ENCODE measurements at regions not wholly inside any gene's neighbourhood (a gene's known extent, or its start where the extent isn't known, plus 50 kb on each side); places are given as distances from the start of the nearest gene placed in this dataset.

- Histone ChIP-seq H3K9me3 (no peaks in the 10 kb centered on the region), H3K4me2 (no peak overlapping the region), H3K27ac (no peak overlapping the region), H3K4me3 (no peak overlapping the region), H3K4me1 (no peaks in the 10 kb centered on the region)
- DNase-seq (ENCODE audit: low read depth in 1 of 2, low spot score in 1 of 2) (no peak), ATAC-seq (no peak), FAIRE-seq (no peak)
- WGBS (ENCODE audit: missing lambda C conversion rate), result 37% methylated on average over 3 of the region's 3 CpGs
- ChIA-PET CTCF (no interaction called here), POLR2A (no interaction called here)
- TF ChIP-seq GATA3 (IDR thresholded peaks at IDR 0.05; ENCODE audit: borderline replicate concordance) (no peak), EHF (CRISPR knock-in tag; IDR thresholded peaks at IDR 0.05) (no peak), HOXA7 (CRISPR knock-in tag; IDR thresholded peaks at IDR 0.05) (no peak), NPAS2 (CRISPR knock-in tag; IDR thresholded peaks at IDR 0.05; ENCODE audit: borderline replicate concordance) (no peak), CEBPB (IDR thresholded peaks at IDR 0.05) (no peak), JUNB (IDR thresholded peaks at IDR 0.05) (no peak), FOSB (CRISPR knock-in tag; IDR thresholded peaks at IDR 0.05) (no peak), KDM5A (IDR thresholded peaks at IDR 0.05) (no peak), PHF8 (IDR thresholded peaks at IDR 0.05; ENCODE audit: borderline replicate concordance, low read depth) (no peak), SMC3 (IDR thresholded peaks at IDR 0.05) (no peak)
- TF ChIP-seq, protein P1, sequence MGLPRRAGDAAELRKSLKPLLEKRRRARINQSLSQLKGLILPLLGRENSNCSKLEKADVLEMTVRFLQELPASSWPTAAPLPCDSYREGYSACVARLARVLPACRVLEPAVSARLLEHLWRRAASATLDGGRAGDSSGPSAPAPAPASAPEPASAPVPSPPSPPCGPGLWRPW (IDR thresholded peaks at IDR 0.05), result no peak
- TF ChIP-seq, protein P2, sequence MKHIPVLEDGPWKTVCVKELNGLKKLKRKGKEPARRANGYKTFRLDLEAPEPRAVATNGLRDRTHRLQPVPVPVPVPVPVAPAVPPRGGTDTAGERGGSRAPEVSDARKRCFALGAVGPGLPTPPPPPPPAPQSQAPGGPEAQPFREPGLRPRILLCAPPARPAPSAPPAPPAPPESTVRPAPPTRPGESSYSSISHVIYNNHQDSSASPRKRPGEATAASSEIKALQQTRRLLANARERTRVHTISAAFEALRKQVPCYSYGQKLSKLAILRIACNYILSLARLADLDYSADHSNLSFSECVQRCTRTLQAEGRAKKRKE (CRISPR knock-in tag; IDR thresholded peaks at IDR 0.05; ENCODE audit: low read depth), result no peak
These were observed 139.9 kb downstream of the SETD4 start for GRCh38 chr21:35920436-35920835.

DNA sequence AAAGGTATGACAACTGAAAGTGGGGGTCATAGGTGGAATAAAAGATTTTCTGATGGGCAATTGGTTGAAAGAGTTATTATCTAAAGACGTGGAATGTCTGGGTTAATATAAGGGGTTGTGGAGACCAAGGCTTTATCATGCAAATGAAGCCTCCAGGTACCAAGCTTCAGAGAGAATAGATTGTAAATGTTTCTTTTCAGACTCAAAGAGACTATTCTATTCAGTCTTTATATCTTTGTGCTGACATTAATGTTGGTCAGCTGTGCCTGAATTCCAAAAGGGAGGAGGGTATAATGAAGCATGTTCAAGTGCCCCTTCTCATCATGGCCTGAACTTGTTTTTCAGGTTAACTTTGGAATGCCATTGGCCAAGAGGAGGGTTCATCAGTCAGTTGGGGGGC, 145.3 kb downstream of the SETD4 start:
- no peak overlapping the region for H3K4me2 ChIP-seq
- ATAC-seq (no peak), FAIRE-seq (no peak), DNase-seq (ENCODE audit: low read depth in 1 of 2, low spot score in 1 of 2) (no peak)
- no peak for TF ChIP-seq ESRRA (IDR thresholded peaks at IDR 0.05; ENCODE audit: borderline replicate concordance, low read length)
- TF ChIP-seq CEBPB (IDR thresholded peaks at IDR 0.05), result no peak
- TF ChIP-seq, protein P3, sequence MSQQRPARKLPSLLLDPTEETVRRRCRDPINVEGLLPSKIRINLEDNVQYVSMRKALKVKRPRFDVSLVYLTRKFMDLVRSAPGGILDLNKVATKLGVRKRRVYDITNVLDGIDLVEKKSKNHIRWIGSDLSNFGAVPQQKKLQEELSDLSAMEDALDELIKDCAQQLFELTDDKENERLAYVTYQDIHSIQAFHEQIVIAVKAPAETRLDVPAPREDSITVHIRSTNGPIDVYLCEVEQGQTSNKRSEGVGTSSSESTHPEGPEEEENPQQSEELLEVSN (IDR thresholded peaks at IDR 0.05; ENCODE audit: borderline replicate concordance, low read depth), result no peak
- TF ChIP-seq RCOR1 (IDR thresholded peaks at IDR 0.05; ENCODE audit: low read depth, low read length), result no peak
- no peak for TF ChIP-seq RARB (CRISPR knock-in tag; IDR thresholded peaks at IDR 0.05)
- no peak for TF ChIP-seq NPAS2 (CRISPR knock-in tag; IDR thresholded peaks at IDR 0.05; ENCODE audit: borderline replicate concordance)
- TF ChIP-seq ZNF302 (CRISPR knock-in tag; IDR thresholded peaks at IDR 0.05), result no peak
- TF ChIP-seq, protein P4, sequence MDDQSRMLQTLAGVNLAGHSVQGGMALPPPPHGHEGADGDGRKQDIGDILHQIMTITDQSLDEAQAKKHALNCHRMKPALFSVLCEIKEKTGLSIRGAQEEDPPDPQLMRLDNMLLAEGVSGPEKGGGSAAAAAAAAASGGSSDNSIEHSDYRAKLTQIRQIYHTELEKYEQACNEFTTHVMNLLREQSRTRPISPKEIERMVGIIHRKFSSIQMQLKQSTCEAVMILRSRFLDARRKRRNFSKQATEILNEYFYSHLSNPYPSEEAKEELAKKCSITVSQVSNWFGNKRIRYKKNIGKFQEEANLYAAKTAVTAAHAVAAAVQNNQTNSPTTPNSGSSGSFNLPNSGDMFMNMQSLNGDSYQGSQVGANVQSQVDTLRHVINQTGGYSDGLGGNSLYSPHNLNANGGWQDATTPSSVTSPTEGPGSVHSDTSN (IDR thresholded peaks at IDR 0.05), result no peak
- no peak for TF ChIP-seq FOSB (CRISPR knock-in tag; IDR thresholded peaks at IDR 0.05)
- TF ChIP-seq TFCP2L1 (CRISPR knock-in tag; IDR thresholded peaks at IDR 0.05), result no peak
- no peak for TF ChIP-seq TP53 (CRISPR knock-in tag; IDR thresholded peaks at IDR 0.05)
- ChIA-PET CTCF (interaction anchor here (1.3 kb wide), 1 partner anchor 12 kb away, joined by 3 read pairs; no protein-coding TSS in a partner anchor), POLR2A (no interaction called here)
- no peak overlapping the region for H3K4me3 ChIP-seq
- H3K4me1 ChIP-seq, result no peaks in the 10 kb centered on the region
- no peak overlapping the region for H3K27ac ChIP-seq
- no peaks in the 10 kb centered on the region for H3K9me3 ChIP-seq
- 0% methylated on average over 1 of the region's 1 CpG for WGBS (ENCODE audit: missing lambda C conversion rate)

- Histone ChIP-seq H3K4me2 (no peak overlapping the region), H3K4me1 (no peaks in the 10 kb centered on the region), H3K9me3 (no peaks in the 10 kb centered on the region), H3K4me3 (no peak overlapping the region), H3K27ac (no peak overlapping the region)
- ATAC-seq, result no peak
- FAIRE-seq, result no peak
- DNase-seq (ENCODE audit: low read depth in 1 of 2, low spot score in 1 of 2), result no peak
- WGBS (ENCODE audit: missing lambda C conversion rate), result 18% methylated on average over 4 of the region's 4 CpGs
- ChIA-PET POLR2A (no interaction called here), CTCF (interaction anchor here (1.3 kb wide), 1 partner anchor 29 kb away, joined by 4 read pairs; no protein-coding TSS in a partner anchor)
- TF ChIP-seq ZNF302 (CRISPR knock-in tag; IDR thresholded peaks at IDR 0.05) (no peak), RCOR1 (IDR thresholded peaks at IDR 0.05; ENCODE audit: low read depth, low read length) (no peak), PHF8 (IDR thresholded peaks at IDR 0.05; ENCODE audit: borderline replicate concordance, low read depth) (no peak), ZC3H11A (IDR thresholded peaks at IDR 0.05) (no peak), HMGXB4 (CRISPR knock-in tag; IDR thresholded peaks at IDR 0.05; ENCODE audit: borderline replicate concordance) (no peak), ELK1 (IDR thresholded peaks at IDR 0.05; ENCODE audit: low read depth, low read length) (no peak), CBX2 (IDR thresholded peaks at IDR 0.05; ENCODE audit: borderline replicate concordance, low read depth) (no peak), MAZ (IDR thresholded peaks at IDR 0.05; ENCODE audit: borderline replicate concordance, low read depth, low read length) (no peak), TP53 (CRISPR knock-in tag; IDR thresholded peaks at IDR 0.05) (no peak), FOSL2 (IDR thresholded peaks at IDR 0.05) (no peak), FOSL2 (CRISPR knock-in tag; IDR thresholded peaks at IDR 0.05) (no peak), ZSCAN20 (CRISPR knock-in tag; IDR thresholded peaks at IDR 0.05) (no peak), NFE2L2 (conservative IDR thresholded peaks at IDR 0.05; ENCODE audit: low read length) (no peak)
These were observed 148.7 kb downstream of the SETD4 start for GRCh38 chr21:35911412-35912191.

Measured in A549 (cell line).